ENCODE measurements at regions not wholly inside any gene's neighbourhood (a gene's known extent, or its start where the extent isn't known, plus 50 kb on each side); places are given as distances from the start of the nearest gene placed in this dataset.
"Not testable (repeated sequence)": the region's sequence is repeated elsewhere in the genome, so short reads cannot be mapped to it uniquely, and the experiment has no call there.

- DNase-seq (ENCODE audit: low spot score in 2 of 2) (no peak), FAIRE-seq (no peak)
Measured at GRCh38 chr1:73327998-73328397, 870.0 kb downstream of the LRRIQ3 start.

GRCh38 chr1:73327180-73327793 is 870.7 kb downstream of the LRRIQ3 start:
- DNase-seq (ENCODE audit: low spot score in 2 of 2) (no peak), FAIRE-seq (no peak)

GRCh38 chr1:73326663-73327062 is 871.3 kb downstream of the LRRIQ3 start:
- FAIRE-seq: no peak
- no peak for DNase-seq (ENCODE audit: low spot score in 2 of 2)

- no peak for FAIRE-seq
- no peak for DNase-seq (ENCODE audit: low spot score in 2 of 2)
Measured at GRCh38 chr1:73310797-73311381, 887.1 kb downstream of the LRRIQ3 start.

GRCh38 chr1:73306899-73307555 is 890.9 kb downstream of the LRRIQ3 start:
- DNase-seq (ENCODE audit: low spot score in 2 of 2) (no peak), FAIRE-seq (no peak)

GRCh38 chr1:73273886-73274285 is 924.1 kb downstream of the LRRIQ3 start:
- no peak for FAIRE-seq
- DNase-seq (ENCODE audit: low spot score in 2 of 2): no peak

GRCh38 chr1:73245196-73245595 is 952.8 kb downstream of the LRRIQ3 start:
- DNase-seq (ENCODE audit: low spot score in 2 of 2); FAIRE-seq: not testable (repeated sequence)

GRCh38 chr1:73218995-73219546 is 936.7 kb upstream of the NEGR1 start:
- no peak for FAIRE-seq

GRCh38 chr1:73205294-73205973 is 923.1 kb upstream of the NEGR1 start:
- FAIRE-seq (no peak), DNase-seq (ENCODE audit: low spot score in 2 of 2) (no peak)

More at GRCh38 chr1:73218995-73219546, 936.7 kb upstream of the NEGR1 start:
- DNase-seq (ENCODE audit: low spot score in 2 of 2): no peak

- FAIRE-seq (no peak), DNase-seq (ENCODE audit: low spot score in 2 of 2) (no peak)
Measured at GRCh38 chr1:73197972-73198371, 915.6 kb upstream of the NEGR1 start.

- no peak for DNase-seq (ENCODE audit: low spot score in 2 of 2)
- FAIRE-seq: no peak
Measured at GRCh38 chr1:73194965-73195364, 912.6 kb upstream of the NEGR1 start.

- FAIRE-seq; DNase-seq (ENCODE audit: low spot score in 2 of 2): not testable (repeated sequence)
Measured at GRCh38 chr1:73183581-73183980, 901.2 kb upstream of the NEGR1 start.

GRCh38 chr1:73181190-73181540 is 898.8 kb upstream of the NEGR1 start:
- no peak for DNase-seq (ENCODE audit: low spot score in 2 of 2)
- no peak for FAIRE-seq

GRCh38 chr1:73180397-73181189 is 898.3 kb upstream of the NEGR1 start:
- DNase-seq (ENCODE audit: low spot score in 2 of 2): no peak
- no peak for FAIRE-seq

- DNase-seq (ENCODE audit: low spot score in 2 of 2): no peak
- FAIRE-seq: no peak
Measured at GRCh38 chr1:73176902-73177301, 894.6 kb upstream of the NEGR1 start.

GRCh38 chr1:73167009-73167657 is 884.8 kb upstream of the NEGR1 start:
- DNase-seq (ENCODE audit: low spot score in 2 of 2) (no peak), FAIRE-seq (no peak)

GRCh38 chr1:73162564-73162963 is 880.2 kb upstream of the NEGR1 start:
- DNase-seq (ENCODE audit: low spot score in 2 of 2) (no peak), FAIRE-seq (no peak)

GRCh38 chr1:73161418-73161817 is 879.1 kb upstream of the NEGR1 start:
- DNase-seq (ENCODE audit: low spot score in 2 of 2): no peak
- FAIRE-seq: no peak

GRCh38 chr1:73160759-73161158 is 878.4 kb upstream of the NEGR1 start:
- no peak for FAIRE-seq
- DNase-seq (ENCODE audit: low spot score in 2 of 2): no peak

- FAIRE-seq: no peak
Measured at GRCh38 chr1:73144311-73144710, 862.0 kb upstream of the NEGR1 start.

More at GRCh38 chr1:73144311-73144710, 862.0 kb upstream of the NEGR1 start:
- no peak for DNase-seq (ENCODE audit: low spot score in 2 of 2)

All from frontal cortex (tissue), 3 donors.